Peyer's patch (tissue), 4 donors: ENCODE measurements at regions not wholly inside any gene's neighbourhood (a gene's known extent, or its start where the extent isn't known, plus 50 kb on each side); places are given as distances from the start of the nearest gene placed in this dataset.

Experiments used
- POLR2A ChIP-seq, 2 donors: fragments of 450-650 bp; IDR thresholded peaks; one replicate each; pipeline ENCODE4 v1.5.1; 2017; ENCODE audit warnings: antibody characterized with exemption in 2 of 2, mild to moderate bottlenecking in 2 of 2, moderate library complexity in 2 of 2
- TF ChIP-seq, protein P1 (sequence below), 6 experiments: fragments of 450-650 bp in 4 of 6; fragments of 200-600 bp in 2 of 6; sonication (generic) in 1 of 6; IDR thresholded peaks; one replicate each; pipeline ENCODE4 v1.5.1; 2017 to 2019; ENCODE audit warnings: antibody characterized with exemption in 6 of 6, mild to moderate bottlenecking in 3 of 6, moderate library complexity in 1 of 6

DNA sequence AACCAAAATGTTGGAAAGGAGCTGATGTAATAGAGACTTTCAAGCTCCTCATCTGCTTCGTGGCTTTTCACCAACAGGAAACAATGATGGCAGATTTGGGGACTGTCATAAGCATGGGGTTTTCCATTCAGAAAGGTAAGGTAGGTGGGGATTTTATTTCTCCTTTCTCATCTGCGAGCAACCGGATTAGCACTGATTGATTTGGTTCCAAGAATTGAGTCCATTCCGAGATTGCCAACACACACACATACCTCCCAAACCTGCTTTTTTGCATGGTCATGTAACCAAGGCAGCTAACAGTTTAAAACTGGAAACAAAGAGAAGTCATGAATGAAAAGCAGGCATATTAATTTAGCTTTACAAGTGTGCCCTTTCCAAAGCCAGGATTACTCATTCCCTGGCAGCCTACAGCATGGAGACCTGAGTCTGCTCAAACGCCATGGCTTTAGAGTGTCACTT is 63.0 kb upstream of the LNX1 start:
- TF ChIP-seq, protein P1, sequence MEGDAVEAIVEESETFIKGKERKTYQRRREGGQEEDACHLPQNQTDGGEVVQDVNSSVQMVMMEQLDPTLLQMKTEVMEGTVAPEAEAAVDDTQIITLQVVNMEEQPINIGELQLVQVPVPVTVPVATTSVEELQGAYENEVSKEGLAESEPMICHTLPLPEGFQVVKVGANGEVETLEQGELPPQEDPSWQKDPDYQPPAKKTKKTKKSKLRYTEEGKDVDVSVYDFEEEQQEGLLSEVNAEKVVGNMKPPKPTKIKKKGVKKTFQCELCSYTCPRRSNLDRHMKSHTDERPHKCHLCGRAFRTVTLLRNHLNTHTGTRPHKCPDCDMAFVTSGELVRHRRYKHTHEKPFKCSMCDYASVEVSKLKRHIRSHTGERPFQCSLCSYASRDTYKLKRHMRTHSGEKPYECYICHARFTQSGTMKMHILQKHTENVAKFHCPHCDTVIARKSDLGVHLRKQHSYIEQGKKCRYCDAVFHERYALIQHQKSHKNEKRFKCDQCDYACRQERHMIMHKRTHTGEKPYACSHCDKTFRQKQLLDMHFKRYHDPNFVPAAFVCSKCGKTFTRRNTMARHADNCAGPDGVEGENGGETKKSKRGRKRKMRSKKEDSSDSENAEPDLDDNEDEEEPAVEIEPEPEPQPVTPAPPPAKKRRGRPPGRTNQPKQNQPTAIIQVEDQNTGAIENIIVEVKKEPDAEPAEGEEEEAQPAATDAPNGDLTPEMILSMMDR (IDR thresholded peaks at IDR 0.05): no peak
- TF ChIP-seq POLR2A (IDR thresholded peaks at IDR 0.05): no peak
